Right lobe of liver (tissue), 4 donors: ENCODE measurements at regions not wholly inside any gene's neighbourhood (a gene's known extent, or its start where the extent isn't known, plus 50 kb on each side); places are given as distances from the start of the nearest gene placed in this dataset.

Experiments used
- POLR2A ChIP-seq: fragments of 450-650 bp; IDR thresholded peaks from one replicate; pipeline ENCODE4 v1.6.1; 2017; ENCODE audit warnings: antibody characterized with exemption, mild to moderate bottlenecking
- TF ChIP-seq, protein P1 (sequence below), 4 donors: fragments of 200-600 bp in 3 of 4; fragments of 450-650 bp in 1 of 4; IDR thresholded peaks; one replicate each; pipeline versions ENCODE4 v1.5.1 to v1.8.0; 2016 to 2022; ENCODE audit warnings: antibody characterized with exemption in 4 of 4, mild to moderate bottlenecking in 2 of 4
- donor health status: DM: no; HTN: no; CAD: no.
- donor health status: DM: no; HTN: no; CAD: no.
- donor health status: DM: no; HTN: yes; CAD: no.

DNA sequence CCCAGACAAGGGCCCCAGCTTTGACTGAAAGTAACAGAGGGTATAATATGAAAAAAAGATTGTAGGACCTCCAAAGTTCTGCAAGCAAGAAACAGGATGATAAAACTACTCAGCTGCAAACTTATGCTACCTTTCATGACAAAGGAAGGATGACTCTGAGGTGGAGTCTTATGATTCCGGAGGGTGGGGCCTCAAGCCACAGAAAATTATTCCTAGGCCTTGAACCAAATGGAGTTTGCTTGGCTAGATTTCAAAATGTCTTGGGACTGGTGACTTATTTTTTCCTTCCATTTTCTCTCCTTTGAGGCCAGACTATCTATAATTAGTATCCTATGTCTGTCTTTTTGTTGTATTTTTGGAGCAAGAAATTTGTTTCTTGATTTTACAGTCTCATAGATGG lies 336.4 kb downstream of the LRIG3 start:
- TF ChIP-seq, protein P1, sequence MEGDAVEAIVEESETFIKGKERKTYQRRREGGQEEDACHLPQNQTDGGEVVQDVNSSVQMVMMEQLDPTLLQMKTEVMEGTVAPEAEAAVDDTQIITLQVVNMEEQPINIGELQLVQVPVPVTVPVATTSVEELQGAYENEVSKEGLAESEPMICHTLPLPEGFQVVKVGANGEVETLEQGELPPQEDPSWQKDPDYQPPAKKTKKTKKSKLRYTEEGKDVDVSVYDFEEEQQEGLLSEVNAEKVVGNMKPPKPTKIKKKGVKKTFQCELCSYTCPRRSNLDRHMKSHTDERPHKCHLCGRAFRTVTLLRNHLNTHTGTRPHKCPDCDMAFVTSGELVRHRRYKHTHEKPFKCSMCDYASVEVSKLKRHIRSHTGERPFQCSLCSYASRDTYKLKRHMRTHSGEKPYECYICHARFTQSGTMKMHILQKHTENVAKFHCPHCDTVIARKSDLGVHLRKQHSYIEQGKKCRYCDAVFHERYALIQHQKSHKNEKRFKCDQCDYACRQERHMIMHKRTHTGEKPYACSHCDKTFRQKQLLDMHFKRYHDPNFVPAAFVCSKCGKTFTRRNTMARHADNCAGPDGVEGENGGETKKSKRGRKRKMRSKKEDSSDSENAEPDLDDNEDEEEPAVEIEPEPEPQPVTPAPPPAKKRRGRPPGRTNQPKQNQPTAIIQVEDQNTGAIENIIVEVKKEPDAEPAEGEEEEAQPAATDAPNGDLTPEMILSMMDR (IDR thresholded peaks at IDR 0.05), result no peak
- no peak for TF ChIP-seq POLR2A
